ENCODE measurements at regions not wholly inside any gene's neighbourhood (a gene's known extent, or its start where the extent isn't known, plus 50 kb on each side); places are given as distances from the start of the nearest gene placed in this dataset.

GRCh38 chr11:127362754-127363308, 362.3 kb upstream of the KIRREL3 start:
- Histone ChIP-seq H3K9ac (ENCODE audit: low read length) (no peak overlapping the region), H2AFZ (ENCODE audit: low read length) (no peak overlapping the region), H4K20me1 (ENCODE audit: insufficient read depth, low read depth, low read length) (no peaks in the 10 kb centered on the region), H3K4me3 (ENCODE audit: low read length) (no peak overlapping the region), H3K9me3 (ENCODE audit: low read length) (no peaks in the 10 kb centered on the region), H3K4me1 (ENCODE audit: low read length) (no peaks in the 10 kb centered on the region), H3K27ac (ENCODE audit: low read length) (no peak overlapping the region), H3K79me2 (ENCODE audit: low read length) (no peaks in the 10 kb centered on the region), H3K9me2 (replicated peaks; ENCODE audit: insufficient read depth, low read length) (no peaks in the 10 kb centered on the region), H3K36me3 (ENCODE audit: insufficient read depth, low read length) (no peaks in the 10 kb centered on the region), H3K4me2 (ENCODE audit: low read depth, low read length, poor library complexity, severe bottlenecking) (no peak overlapping the region), H3K27me3 (ENCODE audit: low read length) (no peaks in the 10 kb centered on the region)
- DNase-seq: no peak

- no peak overlapping the region for H2AFZ ChIP-seq (ENCODE audit: low read length)
- H3K4me3 ChIP-seq (ENCODE audit: low read length): no peak overlapping the region
- H3K4me2 ChIP-seq (ENCODE audit: low read depth, low read length, poor library complexity, severe bottlenecking): no peak overlapping the region
- H3K27ac ChIP-seq (ENCODE audit: low read length): no peak overlapping the region
- H3K9me3 ChIP-seq (ENCODE audit: low read length): no peaks in the 10 kb centered on the region
- no peaks in the 10 kb centered on the region for H3K9me2 ChIP-seq (replicated peaks; ENCODE audit: insufficient read depth, low read length)
- no peaks in the 10 kb centered on the region for H3K4me1 ChIP-seq (ENCODE audit: low read length)
- no peaks in the 10 kb centered on the region for H3K27me3 ChIP-seq (ENCODE audit: low read length)
- no peaks in the 10 kb centered on the region for H4K20me1 ChIP-seq (ENCODE audit: insufficient read depth, low read depth, low read length)
- H3K9ac ChIP-seq (ENCODE audit: low read length): no peak overlapping the region
- no peaks in the 10 kb centered on the region for H3K79me2 ChIP-seq (ENCODE audit: low read length)
- DNase-seq: no peak
- H3K36me3 ChIP-seq (ENCODE audit: insufficient read depth, low read length): no peaks in the 10 kb centered on the region
Measured at GRCh38 chr11:127358160-127358559, 357.6 kb upstream of the KIRREL3 start.

GRCh38 chr11:127350476-127350875, 349.9 kb upstream of the KIRREL3 start:
- Histone ChIP-seq H3K9me3 (ENCODE audit: low read length) (no peaks in the 10 kb centered on the region), H3K27me3 (ENCODE audit: low read length) (no peaks in the 10 kb centered on the region), H2AFZ (ENCODE audit: low read length) (no peak overlapping the region), H3K9ac (ENCODE audit: low read length) (no peak overlapping the region), H3K4me1 (ENCODE audit: low read length) (no peaks in the 10 kb centered on the region), H3K36me3 (ENCODE audit: insufficient read depth, low read length) (no peaks in the 10 kb centered on the region), H3K9me2 (replicated peaks; ENCODE audit: insufficient read depth, low read length) (no peaks in the 10 kb centered on the region), H3K27ac (ENCODE audit: low read length) (no peak overlapping the region), H3K79me2 (ENCODE audit: low read length) (no peaks in the 10 kb centered on the region), H3K4me3 (ENCODE audit: low read length) (no peak overlapping the region), H4K20me1 (ENCODE audit: insufficient read depth, low read depth, low read length) (no peaks in the 10 kb centered on the region), H3K4me2 (ENCODE audit: low read depth, low read length, poor library complexity, severe bottlenecking) (no peak overlapping the region)
- no peak for DNase-seq

- Histone ChIP-seq H3K9ac (ENCODE audit: low read length) (no peak overlapping the region), H3K79me2 (ENCODE audit: low read length) (no peaks in the 10 kb centered on the region), H3K9me2 (replicated peaks; ENCODE audit: insufficient read depth, low read length) (no peaks in the 10 kb centered on the region), H3K4me1 (ENCODE audit: low read length) (no peaks in the 10 kb centered on the region), H3K9me3 (ENCODE audit: low read length) (no peaks in the 10 kb centered on the region), H3K4me2 (ENCODE audit: low read depth, low read length, poor library complexity, severe bottlenecking) (no peak overlapping the region), H3K27me3 (ENCODE audit: low read length) (no peaks in the 10 kb centered on the region), H3K36me3 (ENCODE audit: insufficient read depth, low read length) (no peaks in the 10 kb centered on the region), H4K20me1 (ENCODE audit: insufficient read depth, low read depth, low read length) (no peaks in the 10 kb centered on the region), H2AFZ (ENCODE audit: low read length) (no peak overlapping the region), H3K4me3 (ENCODE audit: low read length) (no peak overlapping the region), H3K27ac (ENCODE audit: low read length) (no peak overlapping the region)
- peak; percentile 65 for DNase-seq
Measured at GRCh38 chr11:127345819-127346459, 345.4 kb upstream of the KIRREL3 start.

GRCh38 chr11:127340438-127340837, 339.9 kb upstream of the KIRREL3 start:
- Histone ChIP-seq H3K4me2 (ENCODE audit: low read depth, low read length, poor library complexity, severe bottlenecking) (no peak overlapping the region), H3K4me3 (ENCODE audit: low read length) (no peak overlapping the region), H3K79me2 (ENCODE audit: low read length) (no peaks in the 10 kb centered on the region), H4K20me1 (ENCODE audit: insufficient read depth, low read depth, low read length) (no peaks in the 10 kb centered on the region), H3K27ac (ENCODE audit: low read length) (no peak overlapping the region), H3K27me3 (ENCODE audit: low read length) (no peaks in the 10 kb centered on the region), H3K9me3 (ENCODE audit: low read length) (no peaks in the 10 kb centered on the region), H3K9ac (ENCODE audit: low read length) (no peak overlapping the region), H2AFZ (ENCODE audit: low read length) (no peak overlapping the region), H3K36me3 (ENCODE audit: insufficient read depth, low read length) (no peaks in the 10 kb centered on the region), H3K4me1 (ENCODE audit: low read length) (no peaks in the 10 kb centered on the region), H3K9me2 (replicated peaks; ENCODE audit: insufficient read depth, low read length) (no peaks in the 10 kb centered on the region)
- no peak for DNase-seq

GRCh38 chr11:127339376-127339775, 338.8 kb upstream of the KIRREL3 start:
- Histone ChIP-seq H2AFZ (ENCODE audit: low read length) (no peak overlapping the region), H3K79me2 (ENCODE audit: low read length) (no peaks in the 10 kb centered on the region), H3K36me3 (ENCODE audit: insufficient read depth, low read length) (no peaks in the 10 kb centered on the region), H3K27me3 (ENCODE audit: low read length) (no peaks in the 10 kb centered on the region), H3K9ac (ENCODE audit: low read length) (no peak overlapping the region), H4K20me1 (ENCODE audit: insufficient read depth, low read depth, low read length) (no peaks in the 10 kb centered on the region), H3K27ac (ENCODE audit: low read length) (no peak overlapping the region), H3K4me2 (ENCODE audit: low read depth, low read length, poor library complexity, severe bottlenecking) (no peak overlapping the region), H3K4me3 (ENCODE audit: low read length) (no peak overlapping the region), H3K9me3 (ENCODE audit: low read length) (no peaks in the 10 kb centered on the region), H3K4me1 (ENCODE audit: low read length) (no peaks in the 10 kb centered on the region), H3K9me2 (replicated peaks; ENCODE audit: insufficient read depth, low read length) (no peaks in the 10 kb centered on the region)
- DNase-seq: no peak

GRCh38 chr11:127338380-127339259, 338.1 kb upstream of the KIRREL3 start:
- no peaks in the 10 kb centered on the region for H4K20me1 ChIP-seq (ENCODE audit: insufficient read depth, low read depth, low read length)
- no peaks in the 10 kb centered on the region for H3K9me3 ChIP-seq (ENCODE audit: low read length)
- H2AFZ ChIP-seq (ENCODE audit: low read length): no peak overlapping the region
- H3K9me2 ChIP-seq (replicated peaks; ENCODE audit: insufficient read depth, low read length): no peaks in the 10 kb centered on the region
- H3K4me2 ChIP-seq (ENCODE audit: low read depth, low read length, poor library complexity, severe bottlenecking): no peak overlapping the region
- no peaks in the 10 kb centered on the region for H3K27me3 ChIP-seq (ENCODE audit: low read length)
- no peak overlapping the region for H3K9ac ChIP-seq (ENCODE audit: low read length)
- H3K4me3 ChIP-seq (ENCODE audit: low read length): no peak overlapping the region
- H3K4me1 ChIP-seq (ENCODE audit: low read length): no peaks in the 10 kb centered on the region
- H3K27ac ChIP-seq (ENCODE audit: low read length): no peak overlapping the region
- no peaks in the 10 kb centered on the region for H3K79me2 ChIP-seq (ENCODE audit: low read length)
- no peak for DNase-seq
- no peaks in the 10 kb centered on the region for H3K36me3 ChIP-seq (ENCODE audit: insufficient read depth, low read length)

GRCh38 chr11:127334466-127334865, 333.9 kb upstream of the KIRREL3 start:
- Histone ChIP-seq H3K9me2 (replicated peaks; ENCODE audit: insufficient read depth, low read length) (no peaks in the 10 kb centered on the region), H3K79me2 (ENCODE audit: low read length) (no peaks in the 10 kb centered on the region), H4K20me1 (ENCODE audit: insufficient read depth, low read depth, low read length) (no peaks in the 10 kb centered on the region), H3K27ac (ENCODE audit: low read length) (no peak overlapping the region), H3K9me3 (ENCODE audit: low read length) (no peaks in the 10 kb centered on the region), H3K4me1 (ENCODE audit: low read length) (no peaks in the 10 kb centered on the region), H3K36me3 (ENCODE audit: insufficient read depth, low read length) (no peaks in the 10 kb centered on the region), H3K27me3 (ENCODE audit: low read length) (no peaks in the 10 kb centered on the region), H3K4me3 (ENCODE audit: low read length) (no peak overlapping the region), H3K4me2 (ENCODE audit: low read depth, low read length, poor library complexity, severe bottlenecking) (no peak overlapping the region), H2AFZ (ENCODE audit: low read length) (no peak overlapping the region), H3K9ac (ENCODE audit: low read length) (no peak overlapping the region)
- DNase-seq: no peak

Measured in Karpas-422 (cell line).